Stimulated activated naive CD8-positive, alpha-beta T cell treated with anti-CD3 and anti-CD28 coated beads, Interleukin-15, amount 100 ng/mL, for 72 hours (primary cell): ENCODE measurements at regions not wholly inside any gene's neighbourhood (a gene's known extent, or its start where the extent isn't known, plus 50 kb on each side); places are given as distances from the start of the nearest gene placed in this dataset.
"Not testable (repeated sequence)": the region's sequence is repeated elsewhere in the genome, so short reads cannot be mapped to it uniquely, and the experiment has no call there.

Source experiments
- ATAC-seq: fragments of 150-1000 bp; cut with Tn5 transposase; 2 replicates; pipeline ENCODE4 v1.10.0; 2021; ENCODE audit warnings: mild to moderate bottlenecking, moderate library complexity
- DNase-seq, 2 donors: peaks; one replicate each; pipeline ENCODE4 v3.0.0; 2021 to 2022
- H3K27ac Mint-ChIP-seq, 2 donors: one replicate each; pipeline ENCODE4 v1.8.0; 2022; ENCODE audit warnings: mild to moderate bottlenecking in 2 of 2, mixed read lengths in 2 of 2, moderate library complexity in 2 of 2
- H3K27me3 Mint-ChIP-seq: one replicate; pipeline ENCODE4 v1.8.0; 2022; ENCODE audit warnings: mixed read lengths
- H3K4me1 Mint-ChIP-seq: one replicate; pipeline ENCODE4 v1.8.0; 2022; ENCODE audit warnings: mild to moderate bottlenecking, mixed read lengths
- H3K4me3 Mint-ChIP-seq, 2 donors: one replicate each; pipeline ENCODE4 v1.8.0; 2022; ENCODE audit warnings: mild to moderate bottlenecking in 2 of 2, mixed read lengths in 2 of 2, moderate library complexity in 1 of 2
- H3K9me3 Mint-ChIP-seq, 2 donors: one replicate each; pipeline ENCODE4 v1.8.0; 2022; ENCODE audit warnings: mixed read lengths in 2 of 2

DNA sequence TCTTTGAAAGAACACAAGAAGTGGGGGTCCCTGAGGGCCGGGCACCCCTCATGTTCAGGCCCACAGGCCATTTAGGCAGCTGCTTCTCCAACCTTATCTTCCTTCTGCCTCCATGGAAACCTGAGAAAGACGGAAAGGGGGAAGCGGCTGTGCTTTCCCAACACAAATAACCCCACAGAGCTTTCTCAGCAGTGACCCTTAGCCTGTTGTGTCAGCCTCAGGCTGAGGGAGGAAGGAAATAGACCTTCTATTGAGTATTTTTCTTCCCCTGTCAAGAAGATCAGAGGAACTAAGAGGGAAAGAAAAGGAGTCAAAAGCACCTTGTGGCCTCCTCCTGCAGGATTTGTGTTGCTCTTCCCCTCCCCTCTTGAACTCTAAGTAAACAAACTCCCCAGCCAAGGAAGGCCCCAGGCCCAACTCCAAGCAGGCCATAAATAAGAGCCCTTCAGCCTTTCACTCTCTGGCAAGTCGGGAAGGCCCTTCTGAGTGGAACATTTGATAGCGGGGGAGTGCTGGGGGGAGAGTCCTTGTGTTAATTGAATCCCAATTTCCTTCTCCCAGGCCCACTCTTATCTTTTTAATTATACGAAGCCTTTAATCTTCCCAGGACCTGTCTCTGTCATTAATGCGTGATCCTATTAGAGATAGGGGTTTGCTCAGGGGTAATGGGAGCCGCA lies 76.8 kb upstream of the PAX8 start:
- H3K27me3 Mint-ChIP-seq = peaks cover 11% of the 10 kb centered on the region
- H3K27ac Mint-ChIP-seq, ATAC-seq, H3K4me3 Mint-ChIP-seq, H3K9me3 Mint-ChIP-seq, DNase-seq: not testable (repeated sequence)
- H3K4me1 Mint-ChIP-seq = peaks cover 23% of the 10 kb centered on the region

GRCh38 chr2:113351375-113352355 lies 72.9 kb upstream of the PAX8 start:
- H3K4me3 Mint-ChIP-seq = no peak overlapping the region
- H3K27ac Mint-ChIP-seq = no peak overlapping the region
- peaks cover 11% of the 10 kb centered on the region for H3K27me3 Mint-ChIP-seq
- DNase-seq (no peak), ATAC-seq (no peak)
- H3K4me1 Mint-ChIP-seq = no peaks in the 10 kb centered on the region
- no peaks in the 10 kb centered on the region for H3K9me3 Mint-ChIP-seq

GRCh38 chr2:113343800-113344199 lies 65.1 kb upstream of the PAX8 start:
- not testable (repeated sequence) for H3K4me3 Mint-ChIP-seq, H3K9me3 Mint-ChIP-seq, DNase-seq
- Mint-ChIP-seq H3K27ac (peak overlapping the region in 1 of 2 donors; percentile 64), H3K27me3 (peaks cover 10% of the 10 kb centered on the region), H3K4me1 (peaks cover 13% of the 10 kb centered on the region)
- ATAC-seq = peak; percentile 71

GRCh38 chr2:113342650-113343049 lies 63.9 kb upstream of the PAX8 start:
- peaks cover 10% of the 10 kb centered on the region for H3K27me3 Mint-ChIP-seq
- H3K27ac Mint-ChIP-seq = peak overlapping the region in 1 of 2 donors; percentile 28
- no peak for DNase-seq
- no peaks in the 10 kb centered on the region for H3K9me3 Mint-ChIP-seq
- H3K4me1 Mint-ChIP-seq = peaks cover 13% of the 10 kb centered on the region
- H3K4me3 Mint-ChIP-seq = no peak overlapping the region
- ATAC-seq = peak; percentile 79

- H3K27ac Mint-ChIP-seq, DNase-seq, ATAC-seq, H3K4me3 Mint-ChIP-seq, H3K9me3 Mint-ChIP-seq: not testable (repeated sequence)
- Mint-ChIP-seq H3K4me1 (peaks cover 13% of the 10 kb centered on the region), H3K27me3 (peaks cover 10% of the 10 kb centered on the region)
These were observed 63.1 kb upstream of the PAX8 start for GRCh38 chr2:113341870-113342253.

DNA sequence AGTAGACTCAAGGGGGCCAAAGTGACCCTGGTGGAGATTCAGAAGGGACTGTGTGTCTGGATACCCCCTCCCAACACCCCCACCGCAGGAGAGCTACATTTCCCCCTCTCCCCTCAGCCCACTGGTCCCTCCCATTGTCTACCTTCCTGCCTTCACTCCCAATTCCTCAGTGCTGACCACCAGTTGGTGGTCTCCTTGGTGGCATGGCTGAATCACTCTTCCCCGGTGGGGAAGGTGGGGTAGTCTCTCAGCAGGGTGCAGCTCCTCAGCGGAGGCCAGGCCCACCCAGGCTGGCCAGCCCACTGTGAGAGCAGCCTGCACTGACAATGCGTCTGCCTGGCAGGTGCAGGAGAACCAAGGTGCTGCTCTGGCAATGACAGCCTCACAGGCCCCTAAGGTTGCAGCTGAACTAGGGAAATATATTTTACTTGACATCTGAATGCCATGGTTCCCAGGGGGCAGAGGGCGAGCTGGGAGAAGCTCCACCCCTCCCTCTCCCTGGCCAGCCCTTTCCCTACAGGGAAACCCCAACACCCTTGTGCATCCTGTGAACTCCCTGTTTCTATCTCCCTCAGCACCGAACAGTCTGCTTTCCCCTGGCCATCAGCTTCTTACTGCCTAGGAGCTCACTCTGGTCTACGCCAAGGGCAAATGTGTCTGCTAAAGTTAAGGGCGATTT lies 62.6 kb upstream of the PAX8 start:
- no peaks in the 10 kb centered on the region for H3K9me3 Mint-ChIP-seq
- ATAC-seq (no peak), DNase-seq (no peak)
- peaks cover 13% of the 10 kb centered on the region for H3K4me1 Mint-ChIP-seq
- H3K27ac Mint-ChIP-seq = no peak overlapping the region
- H3K4me3 Mint-ChIP-seq = no peak overlapping the region
- peaks cover 10% of the 10 kb centered on the region for H3K27me3 Mint-ChIP-seq

- no peak for ATAC-seq
- Mint-ChIP-seq H3K4me3 (no peak overlapping the region), H3K4me1 (peaks cover 5% of the 10 kb centered on the region), H3K27me3 (peaks cover 6% of the 10 kb centered on the region), H3K9me3 (no peaks in the 10 kb centered on the region), H3K27ac (no peak overlapping the region)
- no peak for DNase-seq
These were observed 59.1 kb upstream of the PAX8 start for GRCh38 chr2:113337809-113338208.

GRCh38 chr2:113336040-113336439 lies 57.3 kb upstream of the PAX8 start:
- H3K4me3 Mint-ChIP-seq, H3K27me3 Mint-ChIP-seq, H3K4me1 Mint-ChIP-seq, H3K9me3 Mint-ChIP-seq, ATAC-seq, DNase-seq, H3K27ac Mint-ChIP-seq: not testable (repeated sequence)

DNA sequence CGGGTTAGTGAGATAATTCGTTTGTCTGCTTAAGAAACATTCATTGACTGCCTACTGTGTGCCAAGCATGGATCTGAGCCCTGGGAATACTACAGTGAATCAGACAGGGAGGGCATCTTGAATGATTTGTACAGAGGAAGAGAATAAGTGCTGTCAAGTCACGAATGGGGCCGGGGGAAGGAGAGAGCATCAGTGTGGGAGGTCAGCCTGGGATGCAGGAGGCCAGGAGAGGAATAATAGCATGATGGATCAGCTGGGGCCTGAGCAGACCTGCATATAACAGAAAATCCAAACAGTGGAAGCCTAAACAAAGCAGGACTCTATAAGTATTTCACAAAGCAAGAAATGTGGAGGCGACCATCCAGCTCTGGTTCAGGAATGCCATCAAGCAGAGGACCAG lies 55.4 kb upstream of the PAX8 start:
- Mint-ChIP-seq H3K4me3 (no peak overlapping the region), H3K27me3 (no peaks in the 10 kb centered on the region), H3K4me1 (peaks cover 8% of the 10 kb centered on the region), H3K9me3 (no peaks in the 10 kb centered on the region), H3K27ac (no peak overlapping the region)
- no peak for ATAC-seq
- no peak for DNase-seq

DNA sequence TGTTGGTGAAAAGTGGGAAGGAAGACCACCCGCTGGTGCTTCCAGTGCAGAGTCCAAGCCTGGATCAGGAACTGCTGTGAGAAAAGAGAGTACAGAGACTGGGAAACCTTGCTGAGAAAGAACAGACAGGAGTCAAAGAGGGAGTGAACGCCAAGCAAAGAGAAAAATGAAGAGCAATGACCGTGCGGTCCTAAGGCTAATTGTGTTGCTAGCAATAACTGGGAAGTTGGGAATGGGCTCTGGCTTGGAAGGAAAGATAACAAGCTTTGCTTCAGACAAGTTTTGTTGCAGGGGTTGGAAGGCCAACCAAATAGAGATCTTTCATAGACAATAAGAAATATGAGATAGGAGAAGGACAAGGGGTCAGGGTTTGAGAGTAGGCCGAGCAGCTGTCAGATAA lies 55.0 kb upstream of the PAX8 start:
- H3K4me1 Mint-ChIP-seq, H3K27ac Mint-ChIP-seq, H3K4me3 Mint-ChIP-seq, H3K27me3 Mint-ChIP-seq, H3K9me3 Mint-ChIP-seq, DNase-seq, ATAC-seq: not testable (repeated sequence)

DNA sequence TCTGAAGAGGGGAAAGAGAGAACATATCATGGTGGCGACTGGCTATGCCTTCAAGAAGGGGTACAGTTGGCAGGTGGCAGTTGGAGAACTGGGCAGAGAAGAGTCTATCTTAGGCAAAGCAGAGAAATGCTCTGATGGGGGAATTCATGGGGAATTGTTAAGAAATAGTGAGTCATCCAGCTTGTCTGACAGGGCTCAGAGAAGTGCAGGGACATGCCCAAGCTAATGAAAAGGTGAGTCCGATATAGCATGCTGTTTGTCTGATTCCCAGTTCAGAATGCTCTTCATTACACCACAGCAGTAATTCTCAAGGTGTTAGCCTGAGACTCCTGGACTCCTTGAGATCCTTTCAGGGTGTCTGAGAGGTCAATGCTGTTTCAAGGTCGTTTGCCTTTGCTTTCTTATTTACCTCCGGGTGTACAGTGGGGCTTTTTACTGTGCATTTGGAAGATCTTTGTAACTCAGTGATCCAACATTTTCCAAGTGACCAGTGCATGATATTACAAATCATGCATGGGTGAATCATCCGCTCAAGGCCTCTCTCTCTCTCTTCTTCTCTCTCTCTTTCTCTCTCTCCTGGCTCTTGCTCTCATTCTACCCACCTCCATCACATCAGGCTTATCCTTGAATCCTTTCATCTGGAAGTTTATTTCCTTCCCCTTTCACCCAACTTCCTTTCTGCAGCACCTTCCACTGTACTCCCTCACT lies 51.5 kb upstream of the PAX8 start:
- not testable (repeated sequence) for H3K27me3 Mint-ChIP-seq, H3K4me3 Mint-ChIP-seq, H3K9me3 Mint-ChIP-seq, H3K27ac Mint-ChIP-seq, DNase-seq
- peak; percentile 45 for ATAC-seq
- peaks cover 18% of the 10 kb centered on the region for H3K4me1 Mint-ChIP-seq

GRCh38 chr2:113328973-113329372 lies 50.3 kb upstream of the PAX8 start:
- not testable (repeated sequence) for DNase-seq, H3K27ac Mint-ChIP-seq, ATAC-seq, H3K4me3 Mint-ChIP-seq, H3K9me3 Mint-ChIP-seq
- Mint-ChIP-seq H3K27me3 (peaks cover 14% of the 10 kb centered on the region), H3K4me1 (peaks cover 29% of the 10 kb centered on the region)

GRCh38 chr2:113328572-113328971 lies 49.9 kb upstream of the PAX8 start:
- not testable (repeated sequence) for ATAC-seq, H3K27ac Mint-ChIP-seq, H3K9me3 Mint-ChIP-seq, DNase-seq, H3K4me3 Mint-ChIP-seq
- H3K27me3 Mint-ChIP-seq = peaks cover 14% of the 10 kb centered on the region
- peaks cover 29% of the 10 kb centered on the region for H3K4me1 Mint-ChIP-seq
